LNCaP clone FGC (cell line): ENCODE measurements at regions not wholly inside any gene's neighbourhood (a gene's known extent, or its start where the extent isn't known, plus 50 kb on each side); places are given as distances from the start of the nearest gene placed in this dataset.
"Not testable (repeated sequence)": the region's sequence is repeated elsewhere in the genome, so short reads cannot be mapped to it uniquely, and the experiment has no call there.

ENCODE experiments used
- DNase-seq: peaks from one replicate; pipeline ENCODE4 v3.0.0-alpha.2; 2011; ENCODE audit warnings: low read depth
- H3K4me3 ChIP-seq: 2 replicates; pipeline ENCODE4 v1.5.1; 2011; ENCODE audit warnings: mild to moderate bottlenecking, low read depth, low read length, control low read depth
- CTCF ChIP-seq: IDR thresholded peaks from 2 replicates; pipeline ENCODE4 v1.5.1; 2012; ENCODE audit warnings: mild to moderate bottlenecking; ENCODE audit not compliant: control insufficient read depth, insufficient read depth; ENCODE audit errors: extremely low read depth

- DNase-seq, result no peak
- H3K4me3 ChIP-seq, result no peak overlapping the region
- TF ChIP-seq CTCF, result no peak
These were observed 477.7 kb upstream of the CADM1 start for GRCh38 chr11:115981814-115982471.

GRCh38 chr11:115981104-115981481 lies 476.9 kb upstream of the CADM1 start:
- DNase-seq, result no peak
- H3K4me3 ChIP-seq, result no peak overlapping the region
- no peak for TF ChIP-seq CTCF

DNA sequence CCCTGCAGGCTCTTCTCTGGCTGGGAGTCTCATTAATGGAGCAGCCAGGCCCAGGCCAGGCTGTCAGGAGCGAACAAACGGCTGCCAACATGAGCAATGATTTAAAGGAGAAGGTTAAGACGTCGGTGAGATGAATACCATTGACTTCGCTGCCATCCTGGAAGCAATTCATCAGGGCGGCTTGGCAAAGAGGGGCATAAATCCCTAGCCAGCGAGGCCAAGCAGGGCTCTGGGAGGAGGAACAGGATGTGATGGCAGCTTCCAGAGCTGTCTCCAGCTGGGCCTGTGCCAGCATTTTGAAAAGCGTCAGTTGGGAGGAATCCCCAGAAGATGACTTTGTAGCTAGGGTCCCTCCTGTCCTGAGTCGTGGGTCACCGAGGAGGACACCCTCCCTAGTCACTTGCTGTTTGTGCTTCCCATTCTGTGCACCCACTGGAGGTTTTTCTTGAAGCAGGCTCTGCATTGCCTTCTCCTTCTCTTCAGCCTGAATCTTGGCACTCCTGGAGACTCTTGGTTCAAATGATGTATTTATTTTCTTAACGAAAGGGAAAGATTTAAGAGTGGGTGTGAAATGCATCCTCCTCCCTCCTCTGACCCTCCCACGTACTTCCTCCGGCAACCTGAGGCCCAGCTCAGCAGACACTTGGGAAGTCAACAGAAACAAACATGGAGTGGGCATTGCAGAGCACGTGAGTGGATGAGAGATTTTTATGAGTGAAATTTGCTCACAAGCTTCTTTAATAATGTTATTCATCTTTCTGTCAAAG lies 476.3 kb upstream of the CADM1 start:
- DNase-seq, result no peak
- no peak for TF ChIP-seq CTCF

GRCh38 chr11:115974703-115975102 lies 470.5 kb upstream of the CADM1 start:
- no peak overlapping the region for H3K4me3 ChIP-seq
- DNase-seq, result no peak
- TF ChIP-seq CTCF, result no peak

More for the DNA sequence above, 476.3 kb upstream of the CADM1 start:
- no peak overlapping the region for H3K4me3 ChIP-seq

- not testable (repeated sequence) for H3K4me3 ChIP-seq, DNase-seq
These were observed 463.0 kb upstream of the CADM1 start for GRCh38 chr11:115967203-115967602.

DNA sequence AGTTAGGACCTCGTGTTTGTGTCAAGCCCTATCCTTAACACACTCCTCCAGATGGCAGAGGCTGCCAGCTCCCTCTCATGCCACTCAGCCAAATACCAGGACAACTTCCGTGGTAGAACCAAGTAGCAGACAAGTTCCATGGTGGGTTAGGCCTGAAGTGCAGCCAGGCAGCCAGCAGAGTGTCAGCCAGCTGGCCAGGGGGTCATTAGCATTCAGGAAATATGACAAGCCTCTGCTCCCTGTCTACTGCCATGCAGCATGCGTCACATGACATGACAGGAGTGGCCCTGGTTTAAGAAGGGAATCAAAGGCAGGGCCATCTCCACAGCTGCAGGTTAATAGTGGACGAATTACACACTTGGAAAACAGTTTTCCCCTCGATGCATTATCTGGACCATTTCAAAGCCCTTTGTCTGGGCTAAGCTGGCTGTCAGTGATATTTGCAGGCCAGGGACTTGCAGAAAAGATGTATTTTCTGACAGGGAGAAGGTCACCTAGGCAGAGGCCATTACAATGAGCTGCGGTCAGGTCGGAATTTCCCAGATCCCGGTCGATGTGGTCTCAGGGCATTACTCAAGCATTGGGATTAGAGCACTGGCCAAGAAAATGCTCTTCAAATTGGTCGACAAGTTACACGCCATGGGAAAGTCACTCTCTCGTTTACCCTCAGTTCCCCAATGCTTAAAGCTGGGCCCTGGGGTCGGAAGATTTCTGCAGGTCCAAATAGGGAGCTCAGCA lies 461.7 kb upstream of the CADM1 start:
- H3K4me3 ChIP-seq, result no peak overlapping the region
- DNase-seq, result no peak
- no peak for TF ChIP-seq CTCF

- peak; percentile 10 for DNase-seq
- no peak for TF ChIP-seq CTCF
- H3K4me3 ChIP-seq, result no peak overlapping the region
These were observed 459.9 kb upstream of the CADM1 start for GRCh38 chr11:115964091-115964490.
